ENCODE measurements at regions not wholly inside any gene's neighbourhood (a gene's known extent, or its start where the extent isn't known, plus 50 kb on each side); places are given as distances from the start of the nearest gene placed in this dataset.

GRCh38 chr6:137305691-137306090 lies 86.5 kb upstream of the IFNGR1 start:
- no peak for TF ChIP-seq CTCF (IDR thresholded peaks at IDR 0.05; ENCODE audit: unreplicated experiment)
- POLR2A ChIA-PET, result no interaction called here
- no TSS peak for BruUV-seq (replicated peaks)
- Mint-ChIP-seq H3K36me3 (ENCODE audit: insufficient read depth, unreplicated experiment) (no peaks in the 10 kb centered on the region), H3K9me3 (ENCODE audit: unreplicated experiment) (peaks cover 7% of the 10 kb centered on the region), H3K27me3 (ENCODE audit: insufficient read depth, unreplicated experiment) (no peaks in the 10 kb centered on the region), H3K4me3 (ENCODE audit: unreplicated experiment) (no peak overlapping the region), H3K27ac (ENCODE audit: low read depth, unreplicated experiment) (no peak overlapping the region), H3K4me1 (ENCODE audit: insufficient read depth, unreplicated experiment) (peaks cover 15% of the 10 kb centered on the region)
- CTCF ChIA-PET, result interaction anchor here (1.3 kb wide), 1 partner anchor 10 kb away, joined by 4 read pairs; no protein-coding TSS in a partner anchor
- no peak for DNase-seq (ENCODE audit: unreplicated experiment)
- intact Hi-C loops (cut with micrococcal nuclease), result no loop called here

GRCh38 chr6:137304020-137304780 lies 85.0 kb upstream of the IFNGR1 start:
- ChIA-PET POLR2A (interaction anchor here (0.7 kb wide), 1 partner anchor 28 kb away, joined by 3 read pairs; no protein-coding TSS in a partner anchor), CTCF (interaction anchor here (0.6 kb wide), 1 partner anchor 16 kb away, joined by 4 read pairs; no protein-coding TSS in a partner anchor)
- Mint-ChIP-seq H3K9me3 (ENCODE audit: unreplicated experiment) (peaks cover 7% of the 10 kb centered on the region), H3K27me3 (ENCODE audit: insufficient read depth, unreplicated experiment) (no peaks in the 10 kb centered on the region), H3K4me1 (ENCODE audit: insufficient read depth, unreplicated experiment) (peaks cover 6% of the 10 kb centered on the region), H3K36me3 (ENCODE audit: insufficient read depth, unreplicated experiment) (no peaks in the 10 kb centered on the region), H3K27ac (ENCODE audit: low read depth, unreplicated experiment) (no peak overlapping the region), H3K4me3 (ENCODE audit: unreplicated experiment) (no peak overlapping the region)
- BruUV-seq (replicated peaks), result no TSS peak
- intact Hi-C loops (cut with micrococcal nuclease), result no loop called here
- no peak for DNase-seq (ENCODE audit: unreplicated experiment)
- no peak for TF ChIP-seq CTCF (IDR thresholded peaks at IDR 0.05; ENCODE audit: unreplicated experiment)

- no TSS peak for BruUV-seq (replicated peaks)
- H3K36me3 Mint-ChIP-seq (ENCODE audit: insufficient read depth, unreplicated experiment), result no peaks in the 10 kb centered on the region
Measured at GRCh38 chr6:137303441-137303840, 84.3 kb upstream of the IFNGR1 start.

GRCh38 chr6:137299681-137300080 lies 80.5 kb upstream of the IFNGR1 start:
- H3K9me3 Mint-ChIP-seq (ENCODE audit: unreplicated experiment), result peaks cover 7% of the 10 kb centered on the region
- no peak overlapping the region for H3K4me3 Mint-ChIP-seq (ENCODE audit: unreplicated experiment)
- ChIA-PET CTCF (interaction anchor here (1.1 kb wide), 1 partner anchor 14 kb away, joined by 4 read pairs; no protein-coding TSS in a partner anchor), POLR2A (interaction anchor here (0.7 to 1.0 kb wide), 2 partner anchors 21 to 86 kb away, joined by 3 read pairs; no protein-coding TSS in a partner anchor)
- no peak overlapping the region for H3K27ac Mint-ChIP-seq (ENCODE audit: low read depth, unreplicated experiment)
- no peaks in the 10 kb centered on the region for H3K27me3 Mint-ChIP-seq (ENCODE audit: insufficient read depth, unreplicated experiment)
- intact Hi-C loops (cut with micrococcal nuclease), result no loop called here
- BruUV-seq (replicated peaks), result no TSS peak
- DNase-seq (ENCODE audit: unreplicated experiment), result no peak
- no peak for TF ChIP-seq CTCF (IDR thresholded peaks at IDR 0.05; ENCODE audit: unreplicated experiment)
- H3K36me3 Mint-ChIP-seq (ENCODE audit: insufficient read depth, unreplicated experiment), result no peaks in the 10 kb centered on the region
- H3K4me1 Mint-ChIP-seq (ENCODE audit: insufficient read depth, unreplicated experiment), result no peaks in the 10 kb centered on the region

More at GRCh38 chr6:137303441-137303840, 84.3 kb upstream of the IFNGR1 start:
- Mint-ChIP-seq H3K4me1 (ENCODE audit: insufficient read depth, unreplicated experiment) (no peaks in the 10 kb centered on the region), H3K4me3 (ENCODE audit: unreplicated experiment) (no peak overlapping the region), H3K9me3 (ENCODE audit: unreplicated experiment) (peaks cover 7% of the 10 kb centered on the region), H3K27ac (ENCODE audit: low read depth, unreplicated experiment) (no peak overlapping the region), H3K27me3 (ENCODE audit: insufficient read depth, unreplicated experiment) (no peaks in the 10 kb centered on the region)
- CTCF ChIA-PET, result no interaction called here
- POLR2A ChIA-PET, result no interaction called here
- DNase-seq (ENCODE audit: unreplicated experiment), result no peak
- intact Hi-C loops (cut with micrococcal nuclease), result no loop called here
- no peak for TF ChIP-seq CTCF (IDR thresholded peaks at IDR 0.05; ENCODE audit: unreplicated experiment)

Data from MCF 10A (cell line).